OCI-LY7 (cell line): ENCODE measurements at regions not wholly inside any gene's neighbourhood (a gene's known extent, or its start where the extent isn't known, plus 50 kb on each side); places are given as distances from the start of the nearest gene placed in this dataset.

Experiments used
- BruUV-seq: library from RNA; stranded (reverse); fragments of 400-500 nt; replicated peaks from 2 replicates; lab custom pipeline; 2021; lab: Mats Ljungman, UMichigan
- CTCF ChIA-PET: fragments of 300-600 bp; sonication (Branson Sonifier 250); formaldehyde crosslinking; loops from one replicate; lab custom pipeline; 2022; ENCODE audit warnings: antibody characterized with exemption; ENCODE audit not compliant: unreplicated experiment; lab: Charles Lee
- POLR2A ChIA-PET: fragments of 300-600 bp; sonication (Branson Sonifier 250); formaldehyde crosslinking; loops from one replicate; lab custom pipeline; 2022; ENCODE audit warnings: antibody characterized with exemption; lab: Charles Lee
- DNase-seq: peaks from one replicate; pipeline ENCODE4 v3.0.0-alpha.2; 2015; ENCODE audit warnings: low spot score
- H2AFZ ChIP-seq: fragments of 200-600 bp; sonication (generic), shearing (Covaris generic); 2 replicates; pipeline ENCODE4 v1.6.1; 2014; ENCODE audit warnings: mild to moderate bottlenecking, antibody characterized with exemption, low read length, moderate library complexity
- H3K27ac ChIP-seq: fragments of 200-600 bp; sonication (generic); 2 replicates; pipeline ENCODE4 v1.5.1; 2014; ENCODE audit warnings: mixed run types, low read depth, mild to moderate bottlenecking, moderate library complexity, low read length, inconsistent platforms; ENCODE audit not compliant: poor library complexity, severe bottlenecking
- H3K36me3 ChIP-seq: fragments of 200-600 bp; sonication (generic); 2 replicates; pipeline ENCODE4 v1.6.1; 2014; ENCODE audit warnings: mild to moderate bottlenecking, antibody characterized with exemption, low read length, moderate library complexity, mixed read lengths; ENCODE audit not compliant: insufficient read depth
- H3K4me1 ChIP-seq: fragments of 200-600 bp; sonication (generic); 2 replicates; pipeline ENCODE4 v1.5.1; 2014; ENCODE audit warnings: mild to moderate bottlenecking, low read length; ENCODE audit not compliant: insufficient read depth, poor library complexity, severe bottlenecking
- H3K4me2 ChIP-seq: fragments of 200-600 bp; sonication (generic); 2 replicates; pipeline ENCODE4 v1.6.1; 2014; ENCODE audit warnings: mild to moderate bottlenecking, low read length
- H3K4me3 ChIP-seq: fragments of 200-600 bp; sonication (generic); 2 replicates; pipeline ENCODE4 v1.5.1; 2014; ENCODE audit warnings: mild to moderate bottlenecking, low read depth, low read length; ENCODE audit not compliant: poor library complexity, severe bottlenecking
- H3K79me2 ChIP-seq: fragments of 200-600 bp; sonication (generic); 2 replicates; pipeline ENCODE4 v1.6.1; 2016; ENCODE audit warnings: low read depth, mild to moderate bottlenecking, low read length, moderate library complexity, mixed read lengths; ENCODE audit not compliant: insufficient read depth
- H3K9me2 ChIP-seq: fragments of 200-600 bp; sonication (generic); 2 replicates; pipeline ENCODE4 v1.6.1; 2016; ENCODE audit warnings: mild to moderate bottlenecking, low read length, mixed read lengths; ENCODE audit not compliant: insufficient read depth
- H3K9me3 ChIP-seq: fragments of 200-600 bp; sonication (generic); 2 replicates; pipeline ENCODE4 v1.6.1; 2014; ENCODE audit warnings: mild to moderate bottlenecking, mixed run types, low read length, mixed read lengths
- H4K20me1 ChIP-seq: fragments of 200-600 bp; sonication (generic); 2 replicates; pipeline ENCODE4 v1.6.1; 2014; ENCODE audit warnings: mild to moderate bottlenecking, antibody characterized with exemption, low read length, moderate library complexity, mixed read lengths; ENCODE audit not compliant: insufficient read depth
- EZH2phosphoT487 ChIP-seq: fragments of 200-600 bp; sonication (generic); IDR thresholded peaks from 2 replicates; pipeline ENCODE4 v1.6.1; 2018; ENCODE audit warnings: low read depth, borderline replicate concordance, mild to moderate bottlenecking, mixed run types, antibody characterized with exemption, low read length, moderate library complexity, mixed read lengths
- intact Hi-C: fragments of 100-400 bp; cut with micrococcal nuclease; formaldehyde crosslinking; loops from one replicate; pipeline ENCODE4 v1.10.0; 2022; ENCODE audit not compliant: unreplicated experiment
- TF ChIP-seq, protein P1 (sequence below): fragments of 200-600 bp; sonication (generic); conservative IDR thresholded peaks from 2 replicates; pipeline ENCODE4 v1.5.1; 2014; ENCODE audit warnings: mild to moderate bottlenecking, antibody characterized with exemption, low read length, moderate library complexity, mixed read lengths

DNA sequence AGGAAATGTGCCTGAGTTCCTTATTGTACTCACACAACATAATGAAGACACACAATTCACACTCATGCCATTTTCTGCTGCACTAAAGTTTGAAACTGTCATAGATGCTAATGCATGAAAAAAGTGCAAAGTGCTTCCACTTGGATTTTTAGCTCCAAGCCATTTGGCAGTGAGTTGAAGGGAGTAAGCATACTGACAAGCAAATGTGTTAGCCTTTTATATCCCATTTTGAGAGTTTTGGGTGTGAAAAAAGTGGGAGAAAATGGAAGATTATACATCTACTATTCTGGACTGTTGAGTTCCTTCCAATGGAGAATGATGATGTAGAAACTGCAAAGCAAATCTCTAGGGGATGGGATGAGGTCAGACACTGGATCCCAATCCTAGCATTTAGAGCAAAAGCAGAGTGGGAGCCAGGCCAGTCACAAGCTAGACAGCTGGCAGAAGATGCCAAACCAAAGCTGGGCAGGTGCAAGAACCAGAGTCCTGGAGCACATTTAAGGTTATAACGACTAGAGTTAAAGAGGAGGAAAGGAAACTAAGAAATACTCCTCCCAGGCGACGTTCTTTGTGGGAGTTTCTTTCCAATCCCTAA lies 216.8 kb downstream of the FBXO8 start:
- no peak for DNase-seq
- Histone ChIP-seq H3K4me2 (no peak overlapping the region), H3K36me3 (no peaks in the 10 kb centered on the region), H3K9me3 (no peaks in the 10 kb centered on the region), H2AFZ (no peak overlapping the region), H3K4me3 (no peak overlapping the region), H3K79me2 (no peaks in the 10 kb centered on the region), H4K20me1 (no peaks in the 10 kb centered on the region), H3K9me2 (no peaks in the 10 kb centered on the region), H3K4me1 (no peaks in the 10 kb centered on the region), H3K27ac (no peak overlapping the region)
- TF ChIP-seq, protein P1, sequence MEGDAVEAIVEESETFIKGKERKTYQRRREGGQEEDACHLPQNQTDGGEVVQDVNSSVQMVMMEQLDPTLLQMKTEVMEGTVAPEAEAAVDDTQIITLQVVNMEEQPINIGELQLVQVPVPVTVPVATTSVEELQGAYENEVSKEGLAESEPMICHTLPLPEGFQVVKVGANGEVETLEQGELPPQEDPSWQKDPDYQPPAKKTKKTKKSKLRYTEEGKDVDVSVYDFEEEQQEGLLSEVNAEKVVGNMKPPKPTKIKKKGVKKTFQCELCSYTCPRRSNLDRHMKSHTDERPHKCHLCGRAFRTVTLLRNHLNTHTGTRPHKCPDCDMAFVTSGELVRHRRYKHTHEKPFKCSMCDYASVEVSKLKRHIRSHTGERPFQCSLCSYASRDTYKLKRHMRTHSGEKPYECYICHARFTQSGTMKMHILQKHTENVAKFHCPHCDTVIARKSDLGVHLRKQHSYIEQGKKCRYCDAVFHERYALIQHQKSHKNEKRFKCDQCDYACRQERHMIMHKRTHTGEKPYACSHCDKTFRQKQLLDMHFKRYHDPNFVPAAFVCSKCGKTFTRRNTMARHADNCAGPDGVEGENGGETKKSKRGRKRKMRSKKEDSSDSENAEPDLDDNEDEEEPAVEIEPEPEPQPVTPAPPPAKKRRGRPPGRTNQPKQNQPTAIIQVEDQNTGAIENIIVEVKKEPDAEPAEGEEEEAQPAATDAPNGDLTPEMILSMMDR = no peak
- TF ChIP-seq EZH2phosphoT487 = no peak
- CTCF ChIA-PET = no interaction called here
- POLR2A ChIA-PET = no interaction called here
- intact Hi-C loops = no loop called here
- BruUV-seq = no TSS peak

DNA sequence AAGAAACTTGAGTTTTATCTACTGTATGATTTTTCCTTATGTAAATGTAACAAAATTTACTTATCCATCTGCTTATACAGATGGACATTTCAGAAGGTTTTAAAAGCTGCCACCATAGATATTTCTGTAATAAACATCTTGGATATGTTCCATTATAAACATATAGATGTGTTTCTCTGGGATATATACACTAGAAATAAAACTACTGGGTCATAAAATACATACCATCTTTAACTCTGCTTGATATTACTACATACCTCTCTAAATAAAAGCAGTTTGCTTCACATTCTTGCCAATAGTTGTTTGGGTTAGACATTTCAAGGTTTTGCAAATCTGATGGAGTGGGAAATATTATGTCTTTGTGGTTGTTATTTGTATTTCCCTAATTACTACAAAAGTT lies 220.6 kb downstream of the FBXO8 start:
- POLR2A ChIA-PET = no interaction called here
- H3K4me2 ChIP-seq = no peak overlapping the region
- H3K27ac ChIP-seq = no peak overlapping the region
- CTCF ChIA-PET = no interaction called here
- no peaks in the 10 kb centered on the region for H3K9me2 ChIP-seq
- H3K4me3 ChIP-seq = no peak overlapping the region
- H4K20me1 ChIP-seq = no peaks in the 10 kb centered on the region
- H3K36me3 ChIP-seq = no peaks in the 10 kb centered on the region
- no peak for TF ChIP-seq EZH2phosphoT487
- TF ChIP-seq, protein P1 = no peak
- H3K79me2 ChIP-seq = no peaks in the 10 kb centered on the region
- no peak overlapping the region for H2AFZ ChIP-seq
- DNase-seq = no peak
- H3K9me3 ChIP-seq = no peaks in the 10 kb centered on the region
- no peaks in the 10 kb centered on the region for H3K4me1 ChIP-seq
- BruUV-seq = no TSS peak
- intact Hi-C loops = no loop called here

DNA sequence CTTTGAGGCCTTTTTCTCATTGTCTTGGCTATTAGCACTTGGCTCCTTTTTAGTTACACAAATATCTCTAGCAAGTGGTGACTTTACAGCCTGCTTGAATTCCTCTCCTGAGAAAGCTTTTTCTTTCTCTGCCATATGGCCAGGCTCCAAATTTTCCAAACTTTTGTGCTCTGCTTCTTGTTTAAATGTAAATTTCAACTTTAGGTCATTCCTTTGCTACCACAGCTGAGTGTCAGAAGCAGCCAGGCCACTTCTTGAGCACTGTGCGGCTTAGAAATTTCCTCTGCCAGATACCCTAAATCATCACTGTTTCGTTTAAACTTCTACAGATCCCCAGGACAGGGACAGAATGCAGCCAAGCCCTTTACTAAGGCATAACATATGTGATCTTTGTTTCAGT lies 222.4 kb downstream of the FBXO8 start:
- Histone ChIP-seq H3K27ac (no peak overlapping the region), H4K20me1 (no peaks in the 10 kb centered on the region), H3K36me3 (no peaks in the 10 kb centered on the region), H2AFZ (no peak overlapping the region), H3K79me2 (no peaks in the 10 kb centered on the region), H3K4me3 (no peak overlapping the region), H3K4me2 (no peak overlapping the region), H3K9me2 (no peaks in the 10 kb centered on the region), H3K4me1 (peaks cover 4% of the 10 kb centered on the region), H3K9me3 (no peaks in the 10 kb centered on the region)
- no peak for TF ChIP-seq EZH2phosphoT487
- TF ChIP-seq, protein P1 = no peak
- BruUV-seq = no TSS peak
- CTCF ChIA-PET = no interaction called here
- POLR2A ChIA-PET = no interaction called here
- no peak for DNase-seq
- intact Hi-C loops = no loop called here
